ENCODE measurements at regions not wholly inside any gene's neighbourhood (a gene's known extent, or its start where the extent isn't known, plus 50 kb on each side); places are given as distances from the start of the nearest gene placed in this dataset.

GRCh38 chr1:162941024-162941423, 80.0 kb upstream of the CCDC190 start:
- no peak for TF ChIP-seq CTCF (IDR thresholded peaks at IDR 0.05; ENCODE audit: low read depth, low read length)
- no peak for TF ChIP-seq POLR2A (IDR thresholded peaks at IDR 0.05; ENCODE audit: extremely low read depth, insufficient read length)
- no peak for TF ChIP-seq MYC (IDR thresholded peaks at IDR 0.05; ENCODE audit: low read depth, low read length)
- no peak for TF ChIP-seq MAX (IDR thresholded peaks at IDR 0.05; ENCODE audit: low read depth, low read length)
- no peak overlapping the region for H3K4me3 ChIP-seq (ENCODE audit: low read depth, low read length)
- no peak for DNase-seq (ENCODE audit: low read depth)

GRCh38 chr1:162939035-162939434, 78.1 kb upstream of the CCDC190 start:
- DNase-seq (ENCODE audit: low read depth), result no peak
- TF ChIP-seq CTCF (IDR thresholded peaks at IDR 0.05; ENCODE audit: low read depth, low read length) (no peak), MYC (IDR thresholded peaks at IDR 0.05; ENCODE audit: low read depth, low read length) (no peak), POLR2A (IDR thresholded peaks at IDR 0.05; ENCODE audit: extremely low read depth, insufficient read length) (no peak), MAX (IDR thresholded peaks at IDR 0.05; ENCODE audit: low read depth, low read length) (no peak)
- no peak overlapping the region for H3K4me3 ChIP-seq (ENCODE audit: low read depth, low read length)

- DNase-seq (ENCODE audit: low read depth), result no peak
- no peak for TF ChIP-seq CTCF (IDR thresholded peaks at IDR 0.05; ENCODE audit: low read depth, low read length)
- TF ChIP-seq MAX (IDR thresholded peaks at IDR 0.05; ENCODE audit: low read depth, low read length), result no peak
- TF ChIP-seq MYC (IDR thresholded peaks at IDR 0.05; ENCODE audit: low read depth, low read length), result no peak
- no peak for TF ChIP-seq POLR2A (IDR thresholded peaks at IDR 0.05; ENCODE audit: extremely low read depth, insufficient read length)
- H3K4me3 ChIP-seq (ENCODE audit: low read depth, low read length), result no peak overlapping the region
Measured at GRCh38 chr1:162937716-162938395, 76.9 kb upstream of the CCDC190 start.

GRCh38 chr1:162930976-162931560, 70.1 kb upstream of the CCDC190 start:
- TF ChIP-seq MAX (IDR thresholded peaks at IDR 0.05; ENCODE audit: low read depth, low read length), result no peak
- TF ChIP-seq CTCF (IDR thresholded peaks at IDR 0.05; ENCODE audit: low read depth, low read length), result no peak
- no peak for TF ChIP-seq MYC (IDR thresholded peaks at IDR 0.05; ENCODE audit: low read depth, low read length)
- TF ChIP-seq POLR2A (IDR thresholded peaks at IDR 0.05; ENCODE audit: extremely low read depth, insufficient read length), result no peak
- no peak overlapping the region for H3K4me3 ChIP-seq (ENCODE audit: low read depth, low read length)
- DNase-seq (ENCODE audit: low read depth), result no peak

GRCh38 chr1:162930532-162930931, 69.6 kb upstream of the CCDC190 start:
- H3K4me3 ChIP-seq (ENCODE audit: low read depth, low read length), result no peak overlapping the region
- TF ChIP-seq MAX (IDR thresholded peaks at IDR 0.05; ENCODE audit: low read depth, low read length), result no peak
- no peak for TF ChIP-seq POLR2A (IDR thresholded peaks at IDR 0.05; ENCODE audit: extremely low read depth, insufficient read length)
- no peak for TF ChIP-seq CTCF (IDR thresholded peaks at IDR 0.05; ENCODE audit: low read depth, low read length)
- TF ChIP-seq MYC (IDR thresholded peaks at IDR 0.05; ENCODE audit: low read depth, low read length), result no peak
- no peak for DNase-seq (ENCODE audit: low read depth)

All from NB4 (cell line).